GM12872 (cell line): ENCODE measurements at regions not wholly inside any gene's neighbourhood (a gene's known extent, or its start where the extent isn't known, plus 50 kb on each side); places are given as distances from the start of the nearest gene placed in this dataset.

Source experiments
- CTCF ChIP-seq: IDR thresholded peaks from 3 replicates; pipeline ENCODE4 v1.5.1; 2011; ENCODE audit warnings: low read depth, mild to moderate bottlenecking, low read length, moderate library complexity; ENCODE audit not compliant: insufficient read depth

- TF ChIP-seq CTCF = no peak
These were observed 196.1 kb upstream of the B3GAT1 start for GRCh38 chr11:134607963-134608750.

GRCh38 chr11:134606251-134606650, 194.2 kb upstream of the B3GAT1 start:
- no peak for TF ChIP-seq CTCF

- TF ChIP-seq CTCF = no peak
These were observed 192.8 kb upstream of the B3GAT1 start for GRCh38 chr11:134604886-134605285.

GRCh38 chr11:134599299-134599771, 187.3 kb upstream of the B3GAT1 start:
- no peak for TF ChIP-seq CTCF

- no peak for TF ChIP-seq CTCF
These were observed 186.3 kb upstream of the B3GAT1 start for GRCh38 chr11:134598368-134598767.

- no peak for TF ChIP-seq CTCF
These were observed 185.4 kb upstream of the B3GAT1 start for GRCh38 chr11:134597452-134597851.

- TF ChIP-seq CTCF = no peak
These were observed 184.4 kb upstream of the B3GAT1 start for GRCh38 chr11:134596404-134596803.
